ENCODE measurements at regions not wholly inside any gene's neighbourhood (a gene's known extent, or its start where the extent isn't known, plus 50 kb on each side); places are given as distances from the start of the nearest gene placed in this dataset.
"Not testable (repeated sequence)": the region's sequence is repeated elsewhere in the genome, so short reads cannot be mapped to it uniquely, and the experiment has no call there.

DNA sequence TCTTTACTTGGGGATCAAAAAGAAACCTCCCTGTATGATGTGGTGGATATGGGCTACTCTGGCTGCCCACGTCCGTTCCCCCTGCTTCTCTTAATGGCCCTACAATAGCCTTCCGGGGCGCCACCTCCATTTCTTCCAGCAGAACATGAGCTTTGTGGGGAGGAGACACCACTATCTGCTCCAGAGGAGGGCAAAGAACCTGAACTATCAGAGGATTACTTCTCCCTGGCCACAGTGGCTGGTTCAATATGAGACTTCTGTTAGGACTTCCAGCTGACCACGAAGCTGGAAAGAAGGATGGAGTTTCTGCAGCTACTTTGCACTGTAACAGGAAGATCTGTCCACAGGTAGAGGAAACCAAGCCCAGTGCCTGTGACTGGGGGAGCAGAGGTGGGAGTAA is 72.8 kb downstream of the CLEC18A start:
- TF ChIP-seq, protein P1, sequence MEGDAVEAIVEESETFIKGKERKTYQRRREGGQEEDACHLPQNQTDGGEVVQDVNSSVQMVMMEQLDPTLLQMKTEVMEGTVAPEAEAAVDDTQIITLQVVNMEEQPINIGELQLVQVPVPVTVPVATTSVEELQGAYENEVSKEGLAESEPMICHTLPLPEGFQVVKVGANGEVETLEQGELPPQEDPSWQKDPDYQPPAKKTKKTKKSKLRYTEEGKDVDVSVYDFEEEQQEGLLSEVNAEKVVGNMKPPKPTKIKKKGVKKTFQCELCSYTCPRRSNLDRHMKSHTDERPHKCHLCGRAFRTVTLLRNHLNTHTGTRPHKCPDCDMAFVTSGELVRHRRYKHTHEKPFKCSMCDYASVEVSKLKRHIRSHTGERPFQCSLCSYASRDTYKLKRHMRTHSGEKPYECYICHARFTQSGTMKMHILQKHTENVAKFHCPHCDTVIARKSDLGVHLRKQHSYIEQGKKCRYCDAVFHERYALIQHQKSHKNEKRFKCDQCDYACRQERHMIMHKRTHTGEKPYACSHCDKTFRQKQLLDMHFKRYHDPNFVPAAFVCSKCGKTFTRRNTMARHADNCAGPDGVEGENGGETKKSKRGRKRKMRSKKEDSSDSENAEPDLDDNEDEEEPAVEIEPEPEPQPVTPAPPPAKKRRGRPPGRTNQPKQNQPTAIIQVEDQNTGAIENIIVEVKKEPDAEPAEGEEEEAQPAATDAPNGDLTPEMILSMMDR (IDR thresholded peaks at IDR 0.05; ENCODE audit: low read length) = not testable (repeated sequence)
- not testable (repeated sequence) for TF ChIP-seq EZH2 (IDR thresholded peaks at IDR 0.05; ENCODE audit: borderline replicate concordance, low read length)
